ENCODE measurements at regions not wholly inside any gene's neighbourhood (a gene's known extent, or its start where the extent isn't known, plus 50 kb on each side); places are given as distances from the start of the nearest gene placed in this dataset.
"Not testable (repeated sequence)": the region's sequence is repeated elsewhere in the genome, so short reads cannot be mapped to it uniquely, and the experiment has no call there.

GRCh38 chr12:89775063-89775985 is 66.7 kb upstream of the ATP2B1 start:
- Mint-ChIP-seq H3K27me3 (no peaks in the 10 kb centered on the region), H3K9me3 (peaks cover 5% of the 10 kb centered on the region), H3K4me3 (no peak overlapping the region), H3K27ac (no peak overlapping the region), H3K36me3 (no peaks in the 10 kb centered on the region), H3K4me1 (ENCODE audit: low read depth) (peaks cover 6% of the 10 kb centered on the region)
- intact Hi-C loops (cut with micrococcal nuclease) = no loop called here
- ChIA-PET CTCF (no interaction called here), POLR2A (no interaction called here)
- no peak for DNase-seq

DNA sequence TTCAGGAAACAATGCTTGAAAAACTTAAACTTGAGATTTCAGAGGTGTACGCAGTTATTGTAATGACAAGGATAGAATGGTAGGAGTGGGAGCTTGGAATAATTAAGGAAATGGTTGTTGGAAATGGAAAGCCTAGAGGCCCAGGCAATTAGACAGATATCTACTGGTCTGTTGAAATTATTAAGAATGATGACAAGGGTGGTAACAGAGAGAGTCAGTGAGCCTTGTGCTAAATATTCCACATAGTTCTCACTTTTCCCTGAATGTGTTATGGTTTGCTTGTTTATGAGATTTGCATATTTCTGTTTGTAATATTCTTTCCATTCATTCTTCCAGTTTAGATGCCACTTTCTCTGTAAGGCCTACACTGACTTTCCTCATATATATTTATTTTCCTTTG is 66.0 kb upstream of the ATP2B1 start:
- ChIA-PET CTCF (no interaction called here), POLR2A (no interaction called here)
- no peak overlapping the region for H3K27ac Mint-ChIP-seq
- no peaks in the 10 kb centered on the region for H3K27me3 Mint-ChIP-seq
- peaks cover 13% of the 10 kb centered on the region for H3K4me1 Mint-ChIP-seq (ENCODE audit: low read depth)
- no peaks in the 10 kb centered on the region for H3K36me3 Mint-ChIP-seq
- no peak overlapping the region for H3K4me3 Mint-ChIP-seq
- intact Hi-C loops (cut with micrococcal nuclease) = no loop called here
- no peak for DNase-seq
- peaks cover 5% of the 10 kb centered on the region for H3K9me3 Mint-ChIP-seq

GRCh38 chr12:89770391-89770790 is 61.8 kb upstream of the ATP2B1 start:
- Mint-ChIP-seq H3K4me1 (ENCODE audit: low read depth) (peaks cover 43% of the 10 kb centered on the region), H3K27me3 (no peaks in the 10 kb centered on the region), H3K27ac (no peak overlapping the region), H3K4me3 (no peak overlapping the region), H3K36me3 (no peaks in the 10 kb centered on the region), H3K9me3 (peaks cover 2% of the 10 kb centered on the region)
- POLR2A ChIA-PET = interaction anchor here (1.8 kb wide), 1 partner anchor 61 kb away, joined by 5 read pairs; the partner anchor contains the start of gene ATP2B1
- intact Hi-C loops (cut with micrococcal nuclease) = no loop called here
- no peak for DNase-seq
- CTCF ChIA-PET = no interaction called here

DNA sequence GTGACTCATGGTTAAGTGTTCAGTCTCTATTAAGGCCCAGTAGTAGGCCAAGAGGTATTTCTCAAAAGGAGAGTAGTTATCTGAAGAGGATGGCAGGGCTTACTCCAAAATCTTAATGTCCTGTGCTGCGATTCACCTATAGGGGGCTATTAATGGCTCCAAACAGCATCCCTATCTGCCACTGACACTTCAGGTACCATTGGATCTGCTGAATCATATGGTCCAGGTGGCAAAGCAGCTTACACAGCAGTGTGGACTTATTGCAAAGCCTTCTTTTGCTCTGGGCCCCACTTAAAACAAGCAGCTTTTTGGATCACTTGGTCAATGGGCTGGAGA is 60.8 kb upstream of the ATP2B1 start:
- ChIA-PET POLR2A (interaction anchor here (1.1 to 1.8 kb wide), 2 partner anchors 13 to 60 kb away, joined by 3 to 5 read pairs; partner anchors contain the start of gene ATP2B1), CTCF (no interaction called here)
- Mint-ChIP-seq H3K36me3 (no peaks in the 10 kb centered on the region), H3K4me1 (ENCODE audit: low read depth) (peaks cover 48% of the 10 kb centered on the region), H3K9me3 (peaks cover 2% of the 10 kb centered on the region), H3K4me3 (no peak overlapping the region), H3K27ac (peak overlapping the region; percentile 3), H3K27me3 (no peaks in the 10 kb centered on the region)
- DNase-seq = no peak
- intact Hi-C loops (cut with micrococcal nuclease) = loop anchor here (1.0 kb wide), 1 partner anchor 13 kb away; no protein-coding TSS in a partner anchor

DNA sequence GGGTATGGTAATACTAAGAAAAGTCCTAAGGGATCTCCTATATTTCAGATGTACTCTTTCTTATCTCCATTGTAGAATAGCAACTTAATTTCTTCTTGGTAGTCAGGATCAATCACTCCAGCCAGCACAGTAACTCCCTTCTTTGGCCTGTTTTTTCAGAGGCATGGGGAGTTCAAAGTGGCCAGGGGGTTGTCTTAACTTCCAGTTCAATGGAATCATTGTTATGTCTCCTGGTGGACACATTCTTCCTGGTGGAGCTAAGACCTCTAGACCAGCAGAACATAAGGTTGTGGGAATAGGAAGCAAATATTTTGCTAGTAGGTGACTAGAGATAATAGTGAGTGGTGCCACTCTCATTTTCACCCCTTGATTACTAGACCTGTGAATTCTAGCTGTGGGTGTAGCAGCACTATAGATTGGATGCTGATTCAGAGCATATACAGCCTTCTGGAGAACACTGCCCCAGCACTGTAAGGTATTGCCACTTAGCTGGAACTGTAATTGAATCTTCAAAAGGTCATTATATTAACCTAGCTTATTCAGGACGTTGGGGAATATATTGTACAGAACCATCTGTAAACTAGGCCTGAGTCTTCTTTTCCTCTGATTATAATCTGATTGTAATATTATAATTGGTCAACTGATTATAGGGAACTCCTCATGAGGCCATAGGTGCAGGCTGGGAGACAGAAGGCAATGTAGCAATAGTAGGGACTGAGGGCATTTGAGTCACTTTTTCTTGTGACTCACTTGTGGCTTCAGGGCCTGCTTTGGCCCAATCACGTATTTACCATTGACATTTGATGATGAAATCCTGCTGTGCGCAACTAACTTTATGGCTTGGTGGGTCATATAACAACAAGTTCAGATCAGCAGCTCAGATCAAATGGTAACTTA is 60.2 kb upstream of the ATP2B1 start:
- CTCF ChIA-PET = no interaction called here
- Mint-ChIP-seq H3K4me3 (no peak overlapping the region), H3K27ac (peak overlapping the region; percentile 3), H3K36me3 (no peaks in the 10 kb centered on the region), H3K4me1 (ENCODE audit: low read depth) (peaks cover 48% of the 10 kb centered on the region), H3K9me3 (peaks cover 2% of the 10 kb centered on the region), H3K27me3 (no peaks in the 10 kb centered on the region)
- DNase-seq = peak; percentile 57
- POLR2A ChIA-PET = interaction anchor here (1.1 to 1.8 kb wide), 2 partner anchors 12 to 60 kb away, joined by 3 to 5 read pairs; partner anchors contain the start of gene ATP2B1
- intact Hi-C loops (cut with micrococcal nuclease) = loop anchor here (1.0 kb wide), 1 partner anchor 13 kb away; no protein-coding TSS in a partner anchor

- Mint-ChIP-seq H3K27me3 (no peaks in the 10 kb centered on the region), H3K27ac (peak overlapping the region; percentile 10), H3K9me3 (peaks cover 2% of the 10 kb centered on the region), H3K4me1 (ENCODE audit: low read depth) (peaks cover 56% of the 10 kb centered on the region), H3K4me3 (no peak overlapping the region), H3K36me3 (no peaks in the 10 kb centered on the region)
- intact Hi-C loops (cut with micrococcal nuclease) = no loop called here
- CTCF ChIA-PET = no interaction called here
- POLR2A ChIA-PET = no interaction called here
- DNase-seq = no peak
Measured at GRCh38 chr12:89765959-89766824, 57.6 kb upstream of the ATP2B1 start.

GRCh38 chr12:89764164-89764563 is 55.5 kb upstream of the ATP2B1 start:
- CTCF ChIA-PET; H3K9me3 Mint-ChIP-seq; H3K4me3 Mint-ChIP-seq; H3K36me3 Mint-ChIP-seq; DNase-seq; H3K27me3 Mint-ChIP-seq; POLR2A ChIA-PET; intact Hi-C loops (cut with micrococcal nuclease); H3K27ac Mint-ChIP-seq: not testable (repeated sequence)
- peaks cover 49% of the 10 kb centered on the region for H3K4me1 Mint-ChIP-seq (ENCODE audit: low read depth)

- H3K4me1 Mint-ChIP-seq (ENCODE audit: low read depth) = peaks cover 41% of the 10 kb centered on the region
- CTCF ChIA-PET = interaction anchor here (1.2 kb wide), 1 partner anchor 29 kb away, joined by 3 read pairs; no protein-coding TSS in a partner anchor
- H3K27ac Mint-ChIP-seq = no peak overlapping the region
- no peaks in the 10 kb centered on the region for H3K36me3 Mint-ChIP-seq
- intact Hi-C loops (cut with micrococcal nuclease) = no loop called here
- H3K4me3 Mint-ChIP-seq = no peak overlapping the region
- POLR2A ChIA-PET = interaction anchor here (1.6 kb wide), 1 partner anchor 54 kb away, joined by 5 read pairs; the partner anchor contains the start of gene ATP2B1
- no peak for DNase-seq
- no peaks in the 10 kb centered on the region for H3K27me3 Mint-ChIP-seq
- peaks cover 2% of the 10 kb centered on the region for H3K9me3 Mint-ChIP-seq
Measured at GRCh38 chr12:89762498-89763170, 54.0 kb upstream of the ATP2B1 start.

- DNase-seq = no peak
- H3K4me1 Mint-ChIP-seq (ENCODE audit: low read depth) = peaks cover 50% of the 10 kb centered on the region
- intact Hi-C loops (cut with micrococcal nuclease) = loop anchor here (1.0 kb wide), 1 partner anchor 720 kb away; no protein-coding TSS in a partner anchor
- no peaks in the 10 kb centered on the region for H3K9me3 Mint-ChIP-seq
- no peak overlapping the region for H3K27ac Mint-ChIP-seq
- ChIA-PET POLR2A (no interaction called here), CTCF (no interaction called here)
- no peak overlapping the region for H3K4me3 Mint-ChIP-seq
- H3K36me3 Mint-ChIP-seq = no peaks in the 10 kb centered on the region
- no peaks in the 10 kb centered on the region for H3K27me3 Mint-ChIP-seq
Measured at GRCh38 chr12:89760783-89761182, 52.1 kb upstream of the ATP2B1 start.

All from activated CD4-positive, alpha-beta memory T cell treated with anti-CD3 and anti-CD28 coated beads for 36 hours (primary cell).